Natural killer cell (primary cell): ENCODE measurements at regions not wholly inside any gene's neighbourhood (a gene's known extent, or its start where the extent isn't known, plus 50 kb on each side); places are given as distances from the start of the nearest gene placed in this dataset.
"Not testable (repeated sequence)": the region's sequence is repeated elsewhere in the genome, so short reads cannot be mapped to it uniquely, and the experiment has no call there.

Source experiments
- ATAC-seq, 3 donors: fragments of 150-1000 bp in 2 of 3; fragments of 200-7000 bp in 1 of 3; cut with Tn5 transposase; 1 replicate in 1 of 3; 2 replicates in 2 of 3; pipeline ENCODE4 v1.10.0; 2021; ENCODE audit warnings: mild to moderate bottlenecking in 2 of 3, moderate library complexity in 2 of 3
- DNase-seq, 2 donors: peaks; one replicate each; pipeline versions ENCODE4 v3.0.0 to v3.0.0-alpha.2; 2013 to 2021; ENCODE audit warnings: mixed read lengths in 1 of 2
- H3K27ac ChIP-seq: one replicate; pipeline ENCODE4 v1.5.1; 2013; ENCODE audit warnings: mild to moderate bottlenecking, low read length
- H3K27me3 ChIP-seq: one replicate; pipeline ENCODE4 v1.6.1; 2013; ENCODE audit warnings: low read length; ENCODE audit not compliant: control insufficient read depth, insufficient read depth
- H3K36me3 ChIP-seq: one replicate; pipeline ENCODE4 v1.6.1; 2013; ENCODE audit warnings: low read length; ENCODE audit not compliant: control insufficient read depth, insufficient read depth
- H3K4me1 ChIP-seq: one replicate; pipeline ENCODE4 v1.6.1; 2013; ENCODE audit warnings: low read length; ENCODE audit not compliant: control insufficient read depth, insufficient read depth
- H3K4me3 ChIP-seq: one replicate; pipeline ENCODE4 v1.5.1; 2013; ENCODE audit warnings: low read length
- H3K9me3 ChIP-seq: one replicate; pipeline ENCODE4 v1.6.1; 2013; ENCODE audit warnings: low read length; ENCODE audit not compliant: control insufficient read depth, insufficient read depth
- H3K27ac Mint-ChIP-seq, 2 donors: one replicate each; pipeline ENCODE4 v1.8.0; 2022; ENCODE audit warnings: mild to moderate bottlenecking in 2 of 2, mixed read lengths in 2 of 2, moderate library complexity in 1 of 2
- H3K27me3 Mint-ChIP-seq, 2 donors: one replicate each; pipeline ENCODE4 v1.8.0; 2022; ENCODE audit warnings: low read depth in 2 of 2, mixed read lengths in 2 of 2
- H3K36me3 Mint-ChIP-seq: one replicate; pipeline ENCODE4 v1.8.0; 2022; ENCODE audit warnings: mixed read lengths
- H3K4me1 Mint-ChIP-seq, 2 donors: one replicate each; pipeline ENCODE4 v1.8.0; 2022; ENCODE audit warnings: mixed read lengths in 2 of 2
- H3K4me3 Mint-ChIP-seq: one replicate; pipeline ENCODE4 v1.8.0; 2022; ENCODE audit warnings: mild to moderate bottlenecking, moderate library complexity, mixed read lengths
- H3K9me3 Mint-ChIP-seq, 2 donors: one replicate each; pipeline ENCODE4 v1.8.0; 2022; ENCODE audit warnings: mixed read lengths in 2 of 2
- WGBS: methylation state at CpG from one replicate; pipeline ENCODE4 v1.1.7; 2013; ENCODE audit warnings: missing lambda C conversion rate; ENCODE audit not compliant: insufficient coverage; 5-methylcytosine and 5-hydroxymethylcytosine counted together
- intact Hi-C: fragments of 100-400 bp; cut with micrococcal nuclease; formaldehyde crosslinking; loops from one replicate; pipeline ENCODE4 v1.14.2; 2022
- TF ChIP-seq, protein P1 (sequence below): fragments of 200-600 bp; IDR thresholded peaks from one replicate; pipeline ENCODE4 v1.8.0; 2022; ENCODE audit warnings: antibody characterized with exemption

DNA sequence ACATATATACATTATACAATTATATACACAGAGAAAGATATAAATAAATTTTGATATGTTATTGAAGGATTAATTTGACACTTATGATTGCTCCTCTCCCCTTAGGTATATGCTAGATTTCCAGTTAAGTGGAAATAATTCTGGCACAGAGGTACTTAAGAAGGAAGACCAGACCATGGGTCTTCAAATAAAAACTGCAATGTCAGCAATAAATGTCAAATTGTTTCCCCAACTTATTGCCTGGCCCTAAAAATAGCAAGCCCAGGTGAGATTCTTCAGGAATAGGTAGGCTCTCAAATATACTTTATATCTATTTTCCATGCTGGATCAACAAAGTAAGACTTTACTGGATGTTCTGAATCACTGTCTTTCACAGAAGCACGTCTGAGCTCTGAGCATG, 551.3 kb upstream of the STEAP1 start:
- intact Hi-C loops = no loop called here
- no peak overlapping the region for H3K4me3 Mint-ChIP-seq
- peaks cover 5% of the 10 kb centered on the region for H3K4me1 ChIP-seq
- H3K4me3 ChIP-seq = no peak overlapping the region
- peaks cover 3% of the 10 kb centered on the region for H3K9me3 ChIP-seq
- no peaks in the 10 kb centered on the region for H3K27me3 Mint-ChIP-seq
- peaks cover 10 to 24% of the 10 kb centered on the region in 2 donors for H3K9me3 Mint-ChIP-seq
- peaks cover 19 to 28% of the 10 kb centered on the region in 2 donors for H3K4me1 Mint-ChIP-seq
- H3K36me3 ChIP-seq = no peaks in the 10 kb centered on the region
- WGBS = 50% methylated on average over 1 of the region's 1 CpG
- H3K27ac Mint-ChIP-seq = no peak overlapping the region
- no peak for DNase-seq
- no peak for ATAC-seq
- no peaks in the 10 kb centered on the region for H3K27me3 ChIP-seq
- H3K36me3 Mint-ChIP-seq = peaks cover 19% of the 10 kb centered on the region
- H3K27ac ChIP-seq = no peak overlapping the region
- TF ChIP-seq, protein P1, sequence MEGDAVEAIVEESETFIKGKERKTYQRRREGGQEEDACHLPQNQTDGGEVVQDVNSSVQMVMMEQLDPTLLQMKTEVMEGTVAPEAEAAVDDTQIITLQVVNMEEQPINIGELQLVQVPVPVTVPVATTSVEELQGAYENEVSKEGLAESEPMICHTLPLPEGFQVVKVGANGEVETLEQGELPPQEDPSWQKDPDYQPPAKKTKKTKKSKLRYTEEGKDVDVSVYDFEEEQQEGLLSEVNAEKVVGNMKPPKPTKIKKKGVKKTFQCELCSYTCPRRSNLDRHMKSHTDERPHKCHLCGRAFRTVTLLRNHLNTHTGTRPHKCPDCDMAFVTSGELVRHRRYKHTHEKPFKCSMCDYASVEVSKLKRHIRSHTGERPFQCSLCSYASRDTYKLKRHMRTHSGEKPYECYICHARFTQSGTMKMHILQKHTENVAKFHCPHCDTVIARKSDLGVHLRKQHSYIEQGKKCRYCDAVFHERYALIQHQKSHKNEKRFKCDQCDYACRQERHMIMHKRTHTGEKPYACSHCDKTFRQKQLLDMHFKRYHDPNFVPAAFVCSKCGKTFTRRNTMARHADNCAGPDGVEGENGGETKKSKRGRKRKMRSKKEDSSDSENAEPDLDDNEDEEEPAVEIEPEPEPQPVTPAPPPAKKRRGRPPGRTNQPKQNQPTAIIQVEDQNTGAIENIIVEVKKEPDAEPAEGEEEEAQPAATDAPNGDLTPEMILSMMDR = no peak

GRCh38 chr7:89605362-89605761, 548.9 kb upstream of the STEAP1 start:
- TF ChIP-seq, protein P1 = no peak
- Mint-ChIP-seq H3K27ac (no peak overlapping the region), H3K4me1 (peaks cover 24 to 38% of the 10 kb centered on the region in 2 donors), H3K4me3 (no peak overlapping the region), H3K27me3 (no peaks in the 10 kb centered on the region), H3K36me3 (peaks cover 14% of the 10 kb centered on the region), H3K9me3 (peaks cover 6 to 18% of the 10 kb centered on the region in 2 donors)
- ATAC-seq = no peak
- peaks cover 6% of the 10 kb centered on the region for H3K4me1 ChIP-seq
- H3K4me3 ChIP-seq = no peak overlapping the region
- intact Hi-C loops = no loop called here
- no peaks in the 10 kb centered on the region for H3K27me3 ChIP-seq
- DNase-seq = no peak
- no peak overlapping the region for H3K27ac ChIP-seq
- H3K36me3 ChIP-seq = no peaks in the 10 kb centered on the region
- 95% methylated on average over 3 of the region's 3 CpGs for WGBS
- peaks cover 3% of the 10 kb centered on the region for H3K9me3 ChIP-seq

- peak overlapping the region; percentile 3 for H3K27ac ChIP-seq
- 19% methylated on average over 2 of the region's 3 CpGs for whole genome bisulfite sequencing
- peak overlapping the region; percentile 21 to 39 for H3K27ac Mint-ChIP-seq
- intact Hi-C loops = no loop called here
- TF ChIP-seq, protein P1 = no peak
- peaks cover 24 to 38% of the 10 kb centered on the region in 2 donors for H3K4me1 Mint-ChIP-seq
- H3K36me3 ChIP-seq = no peaks in the 10 kb centered on the region
- no peak overlapping the region for H3K4me3 ChIP-seq
- no peaks in the 10 kb centered on the region for H3K27me3 Mint-ChIP-seq
- H3K9me3 Mint-ChIP-seq = peaks cover 5 to 12% of the 10 kb centered on the region in 2 donors
- no peak for ATAC-seq
- peaks cover 7% of the 10 kb centered on the region for H3K36me3 Mint-ChIP-seq
- H3K4me3 Mint-ChIP-seq = peak overlapping the region; percentile 1
- peaks cover 6% of the 10 kb centered on the region for H3K4me1 ChIP-seq
- no peak for DNase-seq
- no peaks in the 10 kb centered on the region for H3K27me3 ChIP-seq
- H3K9me3 ChIP-seq = no peaks in the 10 kb centered on the region
These were observed 547.8 kb upstream of the STEAP1 start for GRCh38 chr7:89606511-89606910.

DNA sequence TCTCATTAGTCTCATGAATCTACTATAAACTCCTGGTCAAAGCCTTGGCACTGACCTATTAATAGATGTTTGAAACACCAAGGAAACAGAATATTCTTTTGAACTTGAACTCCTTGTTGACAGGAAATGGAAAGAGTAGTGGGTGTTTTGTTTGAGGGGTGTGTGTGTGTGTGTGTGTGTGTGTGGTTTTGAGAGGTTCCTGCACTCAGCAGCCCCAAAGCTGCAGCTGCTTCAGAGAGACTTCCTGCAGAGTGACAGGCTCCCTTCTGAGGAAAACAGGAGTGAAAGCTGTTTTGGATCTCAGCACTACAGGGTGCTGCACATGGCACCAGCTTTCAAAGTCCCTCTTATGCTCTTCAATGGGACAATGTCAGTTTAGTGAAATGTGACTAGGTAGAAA, 546.5 kb upstream of the STEAP1 start:
- intact Hi-C loops = no loop called here
- Mint-ChIP-seq H3K27ac (peak overlapping the region; percentile 39 to 53), H3K9me3 (peaks cover 5% of the 10 kb centered on the region in 2 donors), H3K4me3 (peak overlapping the region; percentile 62), H3K4me1 (peaks cover 24 to 38% of the 10 kb centered on the region in 2 donors), H3K27me3 (no peaks in the 10 kb centered on the region), H3K36me3 (no peaks in the 10 kb centered on the region)
- Histone ChIP-seq H3K36me3 (no peaks in the 10 kb centered on the region), H3K9me3 (no peaks in the 10 kb centered on the region), H3K27ac (no peak overlapping the region), H3K4me3 (no peak overlapping the region), H3K27me3 (no peaks in the 10 kb centered on the region), H3K4me1 (peaks cover 6% of the 10 kb centered on the region)
- TF ChIP-seq, protein P1 = no peak
- DNase-seq (peak in 1 of 2 donors; percentile 57), ATAC-seq (peak in 1 of 3 donors; percentile 52)

GRCh38 chr7:89616829-89617228, 537.4 kb upstream of the STEAP1 start:
- H3K4me3 Mint-ChIP-seq, H3K9me3 ChIP-seq, H3K27me3 Mint-ChIP-seq, H3K4me1 ChIP-seq, H3K4me3 ChIP-seq, intact Hi-C loops, H3K36me3 Mint-ChIP-seq, H3K27me3 ChIP-seq, H3K9me3 Mint-ChIP-seq, DNase-seq, H3K36me3 ChIP-seq, ATAC-seq, H3K4me1 Mint-ChIP-seq, H3K27ac ChIP-seq, H3K27ac Mint-ChIP-seq: not testable (repeated sequence)
- WGBS = 93% methylated on average over 6 of the region's 6 CpGs
